ENCODE measurements at regions not wholly inside any gene's neighbourhood (a gene's known extent, or its start where the extent isn't known, plus 50 kb on each side); places are given as distances from the start of the nearest gene placed in this dataset.

DNA sequence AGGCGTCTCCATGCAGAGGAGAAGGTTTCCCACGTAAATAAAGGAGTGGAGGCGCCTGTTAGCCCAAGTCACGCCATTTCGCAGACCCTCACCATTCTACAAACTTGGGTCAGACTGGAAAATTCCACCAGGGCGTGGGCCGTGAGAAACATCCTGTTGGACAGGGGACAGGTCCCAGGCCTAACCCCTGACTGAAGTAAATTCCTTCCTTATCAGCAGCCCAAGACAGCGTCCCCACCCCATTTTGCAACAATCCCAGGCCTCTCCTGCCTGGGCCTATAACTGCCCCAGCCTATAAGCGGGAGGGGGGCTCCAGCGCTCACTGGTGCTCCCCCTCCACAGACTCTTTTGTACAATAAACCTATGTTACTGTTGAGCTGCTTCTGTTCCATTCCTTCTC is 57.3 kb upstream of the CBLN2 start:
- no TSS peak for BruUV-seq (replicated peaks)
- ChIA-PET SMC1A (ENCODE audit: uncharacterized antibody, unreplicated experiment) (no interaction called here), CTCF (no interaction called here), POLR2A (no interaction called here), RAD21 (ENCODE audit: unreplicated experiment) (no interaction called here)
- H3K4me3 ChIP-seq, result no peak overlapping the region
- H3K27me3 ChIP-seq (replicated peaks in 1 of 2; ENCODE audit: control insufficient read depth in 2 of 2, insufficient read depth in 2 of 2, low read length in 1 of 2), result no peaks in the 10 kb centered on the region
- intact Hi-C loops (cut with micrococcal nuclease; ENCODE audit: unreplicated experiment), result no loop called here
- FAIRE-seq (no peak), ATAC-seq (no peak), DNase-seq (ENCODE audit: low read depth, low spot score) (no peak)
- no peaks in the 10 kb centered on the region for H3K79me2 ChIP-seq (ENCODE audit: control insufficient read depth, insufficient read depth, low read length)
- WGBS (ENCODE audit: insufficient coverage, insufficient replicate concordance, low lambda C conversion rate, missing lambda C conversion rate), result 33% methylated on average over 10 of the region's 10 CpGs
- H3K9ac ChIP-seq (ENCODE audit: control insufficient read depth, insufficient read depth, low read length), result no peak overlapping the region
- TF ChIP-seq BCL11A (IDR thresholded peaks at IDR 0.05; ENCODE audit: low read depth, low read length) (no peak), HDGF (IDR thresholded peaks at IDR 0.05) (no peak), DPF2 (IDR thresholded peaks at IDR 0.05) (no peak)
- H3K36me3 ChIP-seq (ENCODE audit: control insufficient read depth in 2 of 2, insufficient read depth in 2 of 2, low read length in 1 of 2), result no peaks in the 10 kb centered on the region
- no peak overlapping the region for H2AFZ ChIP-seq (ENCODE audit: control insufficient read depth, low read depth, low read length)
- H3K4me1 ChIP-seq (ENCODE audit: control insufficient read depth, insufficient read depth, low read length), result no peaks in the 10 kb centered on the region
- no peaks in the 10 kb centered on the region for H3K9me3 ChIP-seq (replicated peaks; ENCODE audit: control insufficient read depth, insufficient read depth, low read length)
- no peaks in the 10 kb centered on the region for H4K20me1 ChIP-seq (ENCODE audit: control insufficient read depth, insufficient read depth)
- H3K27ac ChIP-seq (ENCODE audit: control insufficient read depth, insufficient read depth), result no peak overlapping the region
- no peak overlapping the region for H3K4me2 ChIP-seq (ENCODE audit: control insufficient read depth, insufficient read depth)
- in situ Hi-C loops (cut with MboI), result no loop called here
